Activated T-cell treated with anti-CD3 and anti-CD28 coated beads for 24 hours (primary cell): ENCODE measurements at regions not wholly inside any gene's neighbourhood (a gene's known extent, or its start where the extent isn't known, plus 50 kb on each side); places are given as distances from the start of the nearest gene placed in this dataset.
"Not testable (repeated sequence)": the region's sequence is repeated elsewhere in the genome, so short reads cannot be mapped to it uniquely, and the experiment has no call there.

Source experiments
- DNase-seq: peaks from one replicate; pipeline ENCODE4 v3.0.0-alpha.2; 2020; ENCODE audit warnings: low read depth

- no peak for DNase-seq
Measured at GRCh38 chr1:195200772-195201171, 1407.5 kb downstream of the KCNT2 start.

- DNase-seq, result no peak
Measured at GRCh38 chr1:195197116-195197515, 1411.1 kb downstream of the KCNT2 start.

DNA sequence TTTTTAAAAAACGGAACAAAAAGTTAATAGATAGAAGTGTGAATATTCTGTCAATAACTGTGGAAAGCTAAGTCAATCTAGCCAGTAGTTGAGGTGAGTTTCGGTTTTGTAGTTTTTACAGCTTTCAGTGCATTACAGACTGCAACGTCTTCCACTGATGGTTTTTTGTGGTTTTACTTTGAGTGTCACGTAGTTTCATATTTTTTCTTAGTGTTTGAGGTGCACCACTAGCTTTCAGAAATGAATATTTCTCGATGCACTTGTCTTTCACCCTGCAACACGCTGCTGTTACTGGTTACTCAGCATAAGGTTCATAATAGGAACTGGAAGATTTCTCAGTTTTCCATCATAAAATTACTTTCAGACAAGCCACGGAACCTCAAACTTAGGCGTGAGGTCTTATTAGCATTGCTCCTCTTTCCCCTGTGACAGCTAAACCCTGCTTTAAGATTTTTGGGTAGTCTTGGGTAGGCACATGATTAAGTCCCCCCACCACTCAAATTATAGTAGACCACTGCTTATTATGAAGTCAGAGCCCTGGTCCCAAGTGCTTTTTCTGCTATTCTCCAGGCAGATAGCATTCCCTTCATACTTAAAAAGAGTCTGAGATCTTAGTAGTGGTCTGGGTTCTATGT is 1412.7 kb downstream of the KCNT2 start:
- DNase-seq, result no peak

DNA sequence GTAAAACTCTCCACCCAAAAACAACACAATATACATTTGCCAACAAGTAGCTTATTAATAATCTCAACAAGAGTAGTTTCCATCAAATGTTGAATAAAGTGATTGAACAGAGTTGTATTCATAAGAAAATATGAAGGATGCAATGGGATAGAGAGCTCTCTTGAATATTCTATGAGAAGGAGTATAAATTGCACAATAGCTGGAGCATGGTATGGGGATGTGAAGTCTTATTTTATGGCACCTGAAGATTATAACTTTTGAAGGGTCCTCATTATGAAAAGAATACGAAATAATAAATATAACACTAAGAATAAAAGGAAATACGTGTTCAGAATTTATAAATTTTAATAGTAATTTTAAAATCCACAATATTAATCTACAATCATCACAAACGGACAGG is 1415.1 kb downstream of the KCNT2 start:
- no peak for DNase-seq

- DNase-seq, result no peak
Measured at GRCh38 chr1:195188821-195189220, 1419.4 kb downstream of the KCNT2 start.

- DNase-seq, result no peak
Measured at GRCh38 chr1:195186544-195186943, 1421.7 kb downstream of the KCNT2 start.

DNA sequence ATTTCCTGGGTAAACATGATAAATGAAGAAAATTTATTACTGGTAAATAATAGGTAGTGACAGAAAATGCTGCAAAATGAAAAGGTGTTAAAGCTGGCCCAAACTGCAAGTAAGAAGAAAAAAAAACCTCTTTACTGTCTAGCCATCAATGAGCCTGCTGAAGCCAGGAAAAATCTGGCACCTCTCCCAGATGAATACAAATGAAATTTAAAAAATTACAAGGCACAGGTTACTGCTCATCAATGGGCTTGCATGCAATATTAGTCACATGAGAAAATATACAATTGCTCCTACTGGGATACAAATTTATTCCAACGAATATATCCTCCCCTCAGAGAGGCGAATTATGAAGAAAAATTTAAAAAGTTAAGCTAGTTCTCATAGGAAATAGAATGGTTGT is 1422.5 kb downstream of the KCNT2 start:
- DNase-seq, result no peak

DNA sequence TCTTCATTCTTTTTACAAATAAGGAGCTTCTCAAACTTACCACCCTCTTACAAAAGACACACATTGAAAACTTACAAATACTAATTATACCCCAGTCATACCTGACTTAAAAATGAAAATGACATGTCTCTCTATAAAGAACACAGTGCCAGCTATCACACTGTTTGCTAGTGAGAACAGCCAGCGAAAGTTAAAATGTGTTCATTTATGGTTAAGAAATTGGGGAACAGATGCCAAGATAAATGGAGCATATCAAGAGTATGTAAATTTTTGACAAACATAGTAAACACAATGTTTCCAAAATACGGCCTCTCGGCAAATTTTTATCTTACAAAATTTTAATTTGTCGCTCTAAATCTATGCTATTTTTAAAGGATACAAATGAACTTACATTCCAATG is 1422.9 kb downstream of the KCNT2 start:
- DNase-seq, result no peak

GRCh38 chr1:195173753-195174152 is 1434.5 kb downstream of the KCNT2 start:
- DNase-seq, result no peak

- DNase-seq, result not testable (repeated sequence)
Measured at GRCh38 chr1:195159795-195160194, 1448.4 kb downstream of the KCNT2 start.

GRCh38 chr1:195158091-195158490 is 1450.1 kb downstream of the KCNT2 start:
- DNase-seq, result no peak

DNA sequence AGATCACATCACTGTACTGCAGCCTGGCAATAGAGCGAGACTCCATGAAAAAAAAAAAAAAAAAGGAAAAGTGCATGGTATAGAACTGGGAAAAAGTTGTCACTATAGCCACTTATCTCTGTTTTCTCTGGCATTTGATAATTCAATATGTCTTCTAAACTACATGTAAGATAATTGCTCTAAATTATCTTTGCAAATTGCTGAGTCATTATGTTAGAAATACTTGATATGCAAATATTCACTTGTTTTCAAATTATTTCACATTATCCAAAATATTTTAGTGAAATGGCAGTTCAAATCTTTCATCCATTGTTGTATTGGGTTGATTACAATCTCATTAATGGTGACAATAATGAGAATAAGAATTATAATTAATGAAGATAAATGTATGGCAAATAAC is 1455.1 kb downstream of the KCNT2 start:
- DNase-seq, result no peak

GRCh38 chr1:195150768-195151167 is 1457.5 kb downstream of the KCNT2 start:
- DNase-seq, result no peak

- DNase-seq, result no peak
Measured at GRCh38 chr1:195141294-195141693, 1466.9 kb downstream of the KCNT2 start.

GRCh38 chr1:195130598-195130997 is 1477.6 kb downstream of the KCNT2 start:
- DNase-seq, result no peak

DNA sequence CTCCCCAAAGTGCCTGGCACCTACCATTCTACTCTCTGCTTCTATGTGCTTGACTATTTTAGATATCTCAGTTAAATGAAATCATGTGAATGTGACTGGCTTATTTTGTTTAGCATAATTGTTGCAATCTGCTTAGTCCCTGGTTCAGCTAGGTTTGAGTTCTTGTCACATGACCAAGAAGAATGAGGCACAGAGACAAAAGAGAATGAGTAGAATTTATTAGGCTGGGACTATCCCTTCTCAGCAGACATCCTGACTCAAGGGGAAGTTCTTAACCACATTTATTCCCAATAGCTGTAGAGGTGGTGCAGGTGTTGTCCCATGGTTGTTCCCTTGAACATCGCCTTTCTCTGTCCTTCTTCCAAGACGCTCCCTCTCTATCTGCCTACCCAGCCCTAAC is 1485.7 kb downstream of the KCNT2 start:
- no peak for DNase-seq

DNA sequence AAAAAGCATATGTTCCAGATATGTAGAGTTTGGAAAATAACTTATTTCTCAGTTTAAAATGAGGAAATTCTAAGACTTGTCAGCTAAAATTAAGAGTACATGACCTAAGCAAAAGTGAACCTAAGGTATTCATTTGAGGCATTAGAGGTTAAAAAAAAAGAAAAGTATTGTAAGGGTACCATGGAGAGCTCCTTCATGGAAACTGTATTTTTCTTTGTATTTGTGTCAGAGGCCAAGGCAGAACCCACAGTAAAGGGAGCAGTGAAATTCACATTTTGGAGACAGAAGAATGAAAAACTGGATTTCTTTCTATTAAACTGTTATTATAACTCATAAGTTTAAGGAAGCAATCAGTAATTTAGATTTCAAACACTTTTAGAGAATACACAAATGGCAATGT is 1494.8 kb downstream of the KCNT2 start:
- no peak for DNase-seq

DNA sequence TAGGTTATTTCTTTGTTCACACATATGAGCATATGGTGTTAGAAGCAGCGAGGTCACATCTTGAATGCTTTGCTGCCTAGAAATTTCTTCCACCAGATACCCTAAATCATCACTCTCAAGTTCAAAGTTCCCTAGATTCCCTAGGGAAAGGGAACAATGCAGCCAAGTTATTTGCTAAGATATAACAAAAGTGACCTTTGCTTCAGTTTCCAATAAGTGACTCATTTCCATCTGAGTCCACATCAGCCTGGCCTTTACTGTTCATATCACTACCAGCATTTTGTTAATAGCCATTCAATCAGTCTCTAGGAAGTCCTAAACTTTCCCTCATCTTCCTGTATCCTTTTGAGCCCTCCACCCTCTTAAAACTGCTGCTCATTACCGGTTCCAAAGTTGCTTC is 1502.5 kb downstream of the KCNT2 start:
- DNase-seq, result no peak

GRCh38 chr1:195105281-195105680 is 1503.0 kb downstream of the KCNT2 start:
- no peak for DNase-seq

DNA sequence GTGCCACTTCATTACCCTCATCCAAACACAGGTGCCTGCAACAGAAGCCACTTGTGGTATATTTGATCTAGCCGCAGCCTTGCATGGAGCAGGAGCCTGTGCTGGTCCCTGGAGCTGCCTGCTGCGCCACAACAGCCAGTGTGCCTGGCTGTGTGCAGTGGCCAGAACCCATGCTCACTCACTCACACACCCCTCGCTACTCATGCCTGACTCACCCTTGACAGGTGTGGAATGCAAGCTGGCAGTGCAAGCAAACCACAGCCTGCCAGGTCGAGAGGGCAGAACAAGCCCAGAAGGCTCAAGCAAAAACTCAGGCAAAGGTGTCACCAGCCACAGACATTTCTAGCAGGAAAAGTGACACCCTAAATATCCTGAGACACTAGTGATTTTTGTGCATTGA is 1510.9 kb downstream of the KCNT2 start:
- DNase-seq, result no peak

DNA sequence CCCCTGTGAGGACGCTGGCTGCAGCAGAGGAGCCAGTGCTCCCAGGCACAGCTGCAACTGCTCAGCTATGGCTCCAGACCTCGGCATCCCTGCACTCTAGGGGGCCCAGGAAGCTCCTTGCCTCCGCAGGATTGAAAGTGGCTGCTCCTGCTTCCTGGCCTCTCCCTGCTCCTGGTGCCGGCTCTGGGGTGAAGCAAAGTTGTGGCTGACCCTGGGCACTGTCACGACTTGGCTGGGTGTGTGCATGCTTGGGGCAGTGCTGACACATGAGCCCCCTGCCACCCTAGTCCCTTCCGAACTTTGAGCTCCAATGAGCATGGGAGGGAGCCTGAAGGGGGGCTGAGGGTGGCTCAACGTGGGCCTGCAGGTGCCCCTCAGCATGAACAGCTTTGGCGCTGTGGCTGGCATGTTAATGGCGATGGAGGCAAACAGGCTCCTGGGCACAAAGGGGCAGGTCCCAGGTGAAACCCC is 1512.2 kb downstream of the KCNT2 start:
- DNase-seq, result no peak

- no peak for DNase-seq
Measured at GRCh38 chr1:195085196-195085595, 1523.0 kb downstream of the KCNT2 start.

- DNase-seq, result no peak
Measured at GRCh38 chr1:195082183-195082582, 1526.1 kb downstream of the KCNT2 start.

- no peak for DNase-seq
Measured at GRCh38 chr1:195076682-195077081, 1531.6 kb downstream of the KCNT2 start.

GRCh38 chr1:195075973-195076372 is 1532.3 kb downstream of the KCNT2 start:
- DNase-seq, result no peak
